B cell (primary cell): ENCODE measurements at regions not wholly inside any gene's neighbourhood (a gene's known extent, or its start where the extent isn't known, plus 50 kb on each side); places are given as distances from the start of the nearest gene placed in this dataset.

Experiments
- CTCF ChIP-seq: fragments of 200-600 bp; IDR thresholded peaks from one replicate; pipeline ENCODE4 v1.8.0; 2022; ENCODE audit warnings: antibody characterized with exemption, mild to moderate bottlenecking
- EZH2 ChIP-seq: IDR thresholded peaks from 2 replicates; pipeline ENCODE4 v1.6.1; 2012; ENCODE audit warnings: borderline replicate concordance, low read depth, mild to moderate bottlenecking, moderate library complexity, low read length; ENCODE audit not compliant: insufficient read depth, poor library complexity, severe bottlenecking

GRCh38 chr13:62595976-62596375 is 1180.3 kb upstream of the PCDH20 start:
- TF ChIP-seq CTCF (no peak), EZH2 (no peak)
